Gastroesophageal sphincter (tissue), 4 donors: ENCODE measurements at regions not wholly inside any gene's neighbourhood (a gene's known extent, or its start where the extent isn't known, plus 50 kb on each side); places are given as distances from the start of the nearest gene placed in this dataset.

Source experiments
- ATAC-seq: fragments of 150-250 bp; one replicate; pipeline ENCODE4 v1.9.1; 2016; ENCODE audit warnings: mild to moderate bottlenecking, moderate library complexity
- H3K27ac ChIP-seq, 4 donors: fragments of 200-600 bp; sonication (generic) in 3 of 4; 1 replicate in 3 of 4; 2 replicates in 1 of 4; pipeline ENCODE4 v1.5.1; 2016 to 2019
- H3K27me3 ChIP-seq: fragments of 200-600 bp; sonication (generic); one replicate; pipeline ENCODE4 v1.5.1; 2019
- H3K36me3 ChIP-seq, 2 donors: fragments of 200-600 bp; sonication (generic); one replicate each; pipeline ENCODE4 v1.5.1; 2019; ENCODE audit warnings: control low read depth in 1 of 2
- H3K4me1 ChIP-seq, 3 donors: fragments of 200-600 bp; sonication (generic); 1 replicate in 2 of 3; 2 replicates in 1 of 3; pipeline ENCODE4 v1.5.1; 2016 to 2019; ENCODE audit warnings: control low read depth in 2 of 3
- H3K4me3 ChIP-seq, 2 donors: fragments of 200-600 bp; sonication (generic); one replicate each; pipeline ENCODE4 v1.5.1; 2019; ENCODE audit warnings: mild to moderate bottlenecking in 1 of 2, moderate library complexity in 1 of 2
- H3K9me3 ChIP-seq, 3 donors: fragments of 200-600 bp; sonication (generic); one replicate each; pipeline ENCODE4 v1.5.1; 2017 to 2019; ENCODE audit warnings: control low read depth in 2 of 3
- CTCF ChIP-seq, 4 experiments: fragments of 200-600 bp in 2 of 4; fragments of 450-650 bp in 2 of 4; sonication (generic) in 1 of 4; IDR thresholded peaks; one replicate each; pipeline ENCODE4 v1.5.1; 2017 to 2019; ENCODE audit warnings: antibody characterized with exemption in 4 of 4, mild to moderate bottlenecking in 2 of 4, moderate library complexity in 2 of 4
- EP300 ChIP-seq: sonication (generic); formaldehyde crosslinking; IDR thresholded peaks from one replicate; pipeline ENCODE4 v1.6.1; 2017; ENCODE audit warnings: antibody characterized with exemption, mild to moderate bottlenecking
- POLR2A ChIP-seq, 2 donors: fragments of 450-650 bp; IDR thresholded peaks; one replicate each; pipeline ENCODE4 v1.6.1; 2017; ENCODE audit warnings: antibody characterized with exemption in 2 of 2, mild to moderate bottlenecking in 2 of 2, moderate library complexity in 1 of 2
- POLR2AphosphoS5 ChIP-seq: sonication (generic); formaldehyde crosslinking; IDR thresholded peaks from one replicate; pipeline ENCODE4 v1.6.1; 2017; ENCODE audit warnings: antibody characterized with exemption
- WGBS, 2 donors: methylation state at CpG; one replicate each; pipeline ENCODE4 v1.1.5; 2018; ENCODE audit warnings: low coverage in 1 of 2; 5-methylcytosine and 5-hydroxymethylcytosine counted together

- no peak for TF ChIP-seq CTCF (IDR thresholded peaks at IDR 0.05)
- WGBS, 2 donors: 55 to 62% methylated on average over 2 to 3 of the region's 6 CpGs
- no peak for ATAC-seq
- Histone ChIP-seq H3K9me3 (peaks cover 0 to 9% (median 0%) of the 10 kb centered on the region in 3 donors), H3K4me3 (no peak overlapping the region), H3K36me3 (no peaks in the 10 kb centered on the region), H3K27ac (no peak overlapping the region), H3K27me3 (no peaks in the 10 kb centered on the region), H3K4me1 (peaks cover 0 to 13% (median 4%) of the 10 kb centered on the region in 3 donors)
Measured at GRCh38 chr12:116392061-116392460, 114.6 kb upstream of the MED13L start.

GRCh38 chr12:116393255-116393654 is 115.8 kb upstream of the MED13L start:
- Histone ChIP-seq H3K9me3 (peaks cover 0 to 16% (median 0%) of the 10 kb centered on the region in 3 donors), H3K4me3 (no peak overlapping the region), H3K36me3 (no peaks in the 10 kb centered on the region), H3K4me1 (peaks cover 0 to 13% (median 4%) of the 10 kb centered on the region in 3 donors), H3K27ac (no peak overlapping the region), H3K27me3 (no peaks in the 10 kb centered on the region)
- ATAC-seq: no peak
- 50 to 55% methylated on average over 3 to 10 of the region's 10 CpGs for WGBS, 2 donors
- no peak for TF ChIP-seq EP300

DNA sequence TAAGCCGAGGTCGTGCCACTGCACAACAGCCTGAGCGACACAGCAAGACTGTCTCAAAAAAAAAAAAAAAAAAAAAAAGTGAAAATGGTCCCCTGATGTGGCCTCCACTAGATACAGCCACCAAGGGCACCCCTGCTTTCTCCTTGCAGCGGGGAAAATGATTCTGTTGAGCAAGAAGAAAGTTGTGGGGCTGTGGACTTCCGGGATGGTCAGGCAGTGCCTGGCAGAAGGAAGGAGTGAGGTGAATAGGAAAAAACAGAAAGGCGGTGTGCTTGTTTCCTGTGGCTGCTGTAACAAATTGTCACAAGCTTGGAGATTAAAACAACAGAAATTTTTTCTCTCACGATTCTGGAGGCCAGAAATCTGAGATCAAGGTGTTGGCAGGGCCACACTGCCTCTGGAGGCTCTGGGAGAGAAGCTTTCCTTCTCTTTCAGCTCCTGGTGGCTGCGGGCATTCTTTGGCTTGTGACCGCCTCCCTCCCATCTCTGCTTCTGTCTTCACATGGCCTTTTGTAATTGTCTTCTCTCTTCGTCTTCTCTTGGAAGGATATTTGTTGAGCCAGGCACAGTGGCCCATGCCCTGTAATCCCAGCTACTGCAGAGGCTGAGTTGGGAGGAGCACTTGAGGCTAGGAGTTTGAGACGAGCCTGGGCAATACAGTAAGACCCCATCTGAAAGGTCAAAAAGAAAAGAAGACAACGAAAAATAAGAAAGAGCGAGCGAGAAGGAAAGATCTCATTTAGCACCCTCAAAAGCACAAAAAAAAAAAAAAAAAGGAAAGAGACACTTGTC is 116.6 kb upstream of the MED13L start:
- peaks cover 0 to 13% (median 4%) of the 10 kb centered on the region in 3 donors for H3K4me1 ChIP-seq
- no peak overlapping the region for H3K4me3 ChIP-seq
- no peaks in the 10 kb centered on the region for H3K36me3 ChIP-seq
- ATAC-seq: no peak
- H3K27me3 ChIP-seq: no peaks in the 10 kb centered on the region
- H3K27ac ChIP-seq: no peak overlapping the region
- peaks cover 0 to 21% (median 0%) of the 10 kb centered on the region in 3 donors for H3K9me3 ChIP-seq
- TF ChIP-seq CTCF (IDR thresholded peaks at IDR 0.05): no peak
- no peak for TF ChIP-seq EP300
- TF ChIP-seq POLR2A (IDR thresholded peaks at IDR 0.05): no peak
- TF ChIP-seq POLR2AphosphoS5: no peak
- 65 to 84% methylated on average over 3 to 6 of the region's 14 CpGs for WGBS, 2 donors

DNA sequence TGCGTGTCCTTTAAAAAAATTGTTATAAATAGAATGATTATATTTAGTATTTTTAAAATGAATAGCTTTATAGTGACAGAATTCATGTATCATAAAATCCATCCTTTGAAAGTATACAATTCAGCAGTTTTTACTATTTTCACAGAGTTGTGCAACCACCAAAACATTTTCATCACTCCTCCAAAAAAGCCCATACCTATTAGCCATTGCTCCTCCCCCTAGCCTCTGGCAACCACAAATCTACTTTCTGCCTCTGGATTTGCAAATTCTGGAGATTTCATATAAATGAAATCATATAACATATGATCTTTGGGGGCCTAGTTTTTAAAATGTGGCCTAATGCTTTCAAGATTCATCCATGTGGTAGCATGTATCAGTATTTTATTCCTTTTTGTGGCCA is 117.9 kb upstream of the MED13L start:
- no peak for ATAC-seq
- TF ChIP-seq POLR2AphosphoS5 (no peak), CTCF (IDR thresholded peaks at IDR 0.05) (no peak), EP300 (no peak), POLR2A (IDR thresholded peaks at IDR 0.05) (no peak)
- H3K27ac ChIP-seq: no peak overlapping the region
- no peak overlapping the region for H3K4me3 ChIP-seq
- H3K36me3 ChIP-seq: no peaks in the 10 kb centered on the region
- no peaks in the 10 kb centered on the region for H3K27me3 ChIP-seq
- 0 to 3% methylated on average over 1 of the region's 1 CpG for WGBS, 2 donors
- peaks cover 0 to 21% (median 0%) of the 10 kb centered on the region in 3 donors for H3K9me3 ChIP-seq
- peaks cover 0 to under 1% (median 0%) of the 10 kb centered on the region in 3 donors for H3K4me1 ChIP-seq

DNA sequence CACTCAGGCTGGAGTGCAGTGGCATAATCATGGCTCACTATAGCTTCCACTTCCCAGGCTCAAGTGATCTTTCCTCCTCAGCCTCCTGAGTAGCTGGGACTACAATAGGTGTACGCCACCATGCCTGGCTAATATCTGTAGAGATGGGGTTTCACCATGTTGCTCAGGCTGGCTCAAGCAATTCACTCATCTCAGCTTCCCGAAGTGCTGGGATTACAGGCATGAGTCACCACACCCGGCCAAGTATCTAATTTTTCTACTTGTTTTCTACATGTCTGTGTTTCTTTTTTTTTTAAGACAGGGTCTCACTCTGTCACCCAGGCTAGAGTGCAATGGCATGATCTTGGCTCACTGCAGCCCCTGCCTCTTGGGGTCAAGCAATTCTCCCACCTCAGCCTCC is 119.7 kb upstream of the MED13L start:
- Histone ChIP-seq H3K36me3 (no peaks in the 10 kb centered on the region), H3K27me3 (no peaks in the 10 kb centered on the region), H3K9me3 (peaks cover 0 to 11% (median 0%) of the 10 kb centered on the region in 3 donors), H3K4me3 (no peak overlapping the region), H3K4me1 (no peaks in the 10 kb centered on the region), H3K27ac (no peak overlapping the region)
- ATAC-seq: no peak
- TF ChIP-seq POLR2A (IDR thresholded peaks at IDR 0.05): no peak
- TF ChIP-seq EP300: no peak
- TF ChIP-seq POLR2AphosphoS5: no peak
- TF ChIP-seq CTCF (IDR thresholded peaks at IDR 0.05): no peak
- 50% methylated on average over 3 of the region's 3 CpGs; no CpG with 5 or more reads in 1 of the 2 donors for WGBS, 2 donors
